ENCODE measurements at regions not wholly inside any gene's neighbourhood (a gene's known extent, or its start where the extent isn't known, plus 50 kb on each side); places are given as distances from the start of the nearest gene placed in this dataset.

GRCh38 chr2:43100362-43100882, 126.0 kb downstream of the ZFP36L2 start:
- H3K4me1 ChIP-seq (ENCODE audit: control insufficient read depth in 2 of 2, insufficient read depth in 2 of 2, low read length in 2 of 2): peaks cover 7 to 32% of the 10 kb centered on the region in 2 donors
- 80% methylated on average over 21 of the region's 21 CpGs for WGBS

DNA sequence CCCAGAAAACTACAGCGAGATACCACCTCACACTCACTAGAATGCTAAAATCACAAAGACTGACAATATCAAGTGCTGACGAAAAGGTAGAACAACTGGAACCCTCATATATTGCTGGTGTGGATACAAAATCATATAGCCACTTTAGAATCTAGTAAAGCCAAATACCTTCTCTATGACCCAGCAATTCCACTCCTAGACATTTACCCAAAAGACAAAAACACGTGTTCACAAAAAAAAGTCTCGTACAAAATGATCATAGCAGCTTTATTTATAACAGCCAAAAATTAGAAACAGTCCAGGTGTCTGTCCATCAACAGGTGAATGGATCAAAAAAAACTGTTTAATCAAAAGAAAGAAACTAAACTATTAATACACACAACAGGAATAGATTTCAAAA, 126.6 kb downstream of the ZFP36L2 start:
- H3K27me3 ChIP-seq (ENCODE audit: control insufficient read depth in 2 of 2, insufficient read depth in 1 of 2, low read length in 1 of 2): peaks cover 0 to 12% of the 10 kb centered on the region in 2 donors
- H3K4me3 ChIP-seq (ENCODE audit: low read length in 2 of 2): no peak overlapping the region
- WGBS: 99% methylated on average over 4 of the region's 4 CpGs
- no peaks in the 10 kb centered on the region for H3K9me3 ChIP-seq (ENCODE audit: control insufficient read depth in 2 of 2, insufficient read depth in 1 of 2, low read length in 1 of 2)
- no peak for DNase-seq (ENCODE audit: low read depth in 6 of 9, low spot score in 9 of 9)
- no peaks in the 10 kb centered on the region for H3K36me3 ChIP-seq (ENCODE audit: control insufficient read depth in 2 of 2, insufficient read depth in 2 of 2, low read length in 1 of 2)
- no peak overlapping the region for H3K27ac ChIP-seq (ENCODE audit: low read depth in 1 of 2, low read length in 1 of 2)
- H3K4me1 ChIP-seq (ENCODE audit: control insufficient read depth in 2 of 2, insufficient read depth in 2 of 2, low read length in 2 of 2): peaks cover 2 to 26% of the 10 kb centered on the region in 2 donors

More at GRCh38 chr2:43100362-43100882, 126.0 kb downstream of the ZFP36L2 start:
- peaks cover 0 to 12% of the 10 kb centered on the region in 2 donors for H3K27me3 ChIP-seq (ENCODE audit: control insufficient read depth in 2 of 2, insufficient read depth in 1 of 2, low read length in 1 of 2)
- peak overlapping the region in 1 of 2 donors; percentile 9 for H3K4me3 ChIP-seq (ENCODE audit: low read length in 2 of 2)
- no peaks in the 10 kb centered on the region for H3K36me3 ChIP-seq (ENCODE audit: control insufficient read depth in 2 of 2, insufficient read depth in 2 of 2, low read length in 1 of 2)
- no peak for DNase-seq (ENCODE audit: low read depth in 6 of 9, low spot score in 9 of 9)
- no peaks in the 10 kb centered on the region for H3K9me3 ChIP-seq (ENCODE audit: control insufficient read depth in 2 of 2, insufficient read depth in 1 of 2, low read length in 1 of 2)
- no peak overlapping the region for H3K27ac ChIP-seq (ENCODE audit: low read depth in 1 of 2, low read length in 1 of 2)

DNA sequence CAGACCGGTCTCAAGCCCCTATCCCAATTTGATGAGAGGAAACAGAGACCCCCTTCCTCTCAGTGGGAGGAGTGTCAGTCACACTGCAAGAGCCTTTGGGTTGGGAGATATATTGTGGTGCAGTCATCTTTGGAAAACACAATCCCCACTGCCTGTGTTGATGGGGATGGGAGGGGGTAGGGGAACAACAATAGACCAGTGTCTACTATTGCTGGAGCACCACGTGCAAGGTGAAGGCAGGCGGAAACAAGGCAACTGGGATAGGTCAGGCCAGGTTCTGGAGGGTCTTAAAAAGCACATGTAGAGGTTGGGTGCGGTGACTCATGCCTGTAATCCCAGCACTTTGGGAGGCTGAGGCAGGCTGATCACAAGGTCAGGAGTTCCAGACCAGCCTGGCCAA, 127.9 kb downstream of the ZFP36L2 start:
- H3K36me3 ChIP-seq (ENCODE audit: control insufficient read depth in 2 of 2, insufficient read depth in 2 of 2, low read length in 1 of 2): peaks cover 0 to 2% of the 10 kb centered on the region in 2 donors
- no peak overlapping the region for H3K4me3 ChIP-seq (ENCODE audit: low read length in 2 of 2)
- H3K27me3 ChIP-seq (ENCODE audit: control insufficient read depth in 2 of 2, insufficient read depth in 1 of 2, low read length in 1 of 2): peaks cover 0 to 12% of the 10 kb centered on the region in 2 donors
- 98% methylated on average over 4 of the region's 4 CpGs for WGBS
- H3K27ac ChIP-seq (ENCODE audit: low read depth in 1 of 2, low read length in 1 of 2): no peak overlapping the region
- H3K4me1 ChIP-seq (ENCODE audit: control insufficient read depth in 2 of 2, insufficient read depth in 2 of 2, low read length in 2 of 2): peaks cover 0 to 24% of the 10 kb centered on the region in 2 donors
- H3K9me3 ChIP-seq (ENCODE audit: control insufficient read depth in 2 of 2, insufficient read depth in 1 of 2, low read length in 1 of 2): no peaks in the 10 kb centered on the region
- DNase-seq (ENCODE audit: low read depth in 6 of 9, low spot score in 9 of 9): no peak

GRCh38 chr2:43097644-43098408, 128.6 kb downstream of the ZFP36L2 start:
- no peak for DNase-seq (ENCODE audit: low read depth in 6 of 9, low spot score in 9 of 9)
- H3K27ac ChIP-seq (ENCODE audit: low read depth in 1 of 2, low read length in 1 of 2): no peak overlapping the region
- 70% methylated on average over 7 of the region's 7 CpGs for WGBS

GRCh38 chr2:43095533-43096295, 130.7 kb downstream of the ZFP36L2 start:
- DNase-seq (ENCODE audit: low read depth in 6 of 9, low spot score in 9 of 9): no peak
- Histone ChIP-seq H3K27ac (ENCODE audit: low read depth in 1 of 2, low read length in 1 of 2) (no peak overlapping the region), H3K4me1 (ENCODE audit: control insufficient read depth in 2 of 2, insufficient read depth in 2 of 2, low read length in 2 of 2) (peaks cover 0 to 6% of the 10 kb centered on the region in 2 donors), H3K4me3 (ENCODE audit: low read length in 2 of 2) (no peak overlapping the region), H3K36me3 (ENCODE audit: control insufficient read depth in 2 of 2, insufficient read depth in 2 of 2, low read length in 1 of 2) (peaks cover 0 to 2% of the 10 kb centered on the region in 2 donors), H3K9me3 (ENCODE audit: control insufficient read depth in 2 of 2, insufficient read depth in 1 of 2, low read length in 1 of 2) (peaks cover 0 to 2% of the 10 kb centered on the region in 2 donors), H3K27me3 (ENCODE audit: control insufficient read depth in 2 of 2, insufficient read depth in 1 of 2, low read length in 1 of 2) (peaks cover 0 to 6% of the 10 kb centered on the region in 2 donors)
- 97% methylated on average over 4 of the region's 4 CpGs for WGBS

More at GRCh38 chr2:43097644-43098408, 128.6 kb downstream of the ZFP36L2 start:
- peaks cover 0 to 12% of the 10 kb centered on the region in 2 donors for H3K27me3 ChIP-seq (ENCODE audit: control insufficient read depth in 2 of 2, insufficient read depth in 1 of 2, low read length in 1 of 2)
- H3K4me3 ChIP-seq (ENCODE audit: low read length in 2 of 2): no peak overlapping the region
- H3K9me3 ChIP-seq (ENCODE audit: control insufficient read depth in 2 of 2, insufficient read depth in 1 of 2, low read length in 1 of 2): no peaks in the 10 kb centered on the region
- H3K36me3 ChIP-seq (ENCODE audit: control insufficient read depth in 2 of 2, insufficient read depth in 2 of 2, low read length in 1 of 2): peaks cover 0 to 2% of the 10 kb centered on the region in 2 donors
- H3K4me1 ChIP-seq (ENCODE audit: control insufficient read depth in 2 of 2, insufficient read depth in 2 of 2, low read length in 2 of 2): peaks cover 0 to 24% of the 10 kb centered on the region in 2 donors

- H3K27me3 ChIP-seq (ENCODE audit: control insufficient read depth in 2 of 2, insufficient read depth in 1 of 2, low read length in 1 of 2): no peaks in the 10 kb centered on the region
- 98% methylated on average over 2 of the region's 2 CpGs for WGBS
- H3K4me3 ChIP-seq (ENCODE audit: low read length in 2 of 2): no peak overlapping the region
- DNase-seq (ENCODE audit: low read depth in 6 of 9, low spot score in 9 of 9): no peak
- peaks cover 0 to 6% of the 10 kb centered on the region in 2 donors for H3K4me1 ChIP-seq (ENCODE audit: control insufficient read depth in 2 of 2, insufficient read depth in 2 of 2, low read length in 2 of 2)
- H3K36me3 ChIP-seq (ENCODE audit: control insufficient read depth in 2 of 2, insufficient read depth in 2 of 2, low read length in 1 of 2): peaks cover 0 to 2% of the 10 kb centered on the region in 2 donors
- peaks cover 0 to 11% of the 10 kb centered on the region in 2 donors for H3K9me3 ChIP-seq (ENCODE audit: control insufficient read depth in 2 of 2, insufficient read depth in 1 of 2, low read length in 1 of 2)
- H3K27ac ChIP-seq (ENCODE audit: low read depth in 1 of 2, low read length in 1 of 2): no peak overlapping the region
Measured at GRCh38 chr2:43092520-43093179, 133.8 kb downstream of the ZFP36L2 start.

GRCh38 chr2:43090317-43090716, 136.1 kb downstream of the ZFP36L2 start:
- 100% methylated on average over 1 of the region's 1 CpG for WGBS
- Histone ChIP-seq H3K4me1 (ENCODE audit: control insufficient read depth in 2 of 2, insufficient read depth in 2 of 2, low read length in 2 of 2) (peaks cover under 1 to 23% of the 10 kb centered on the region in 2 donors), H3K27me3 (ENCODE audit: control insufficient read depth in 2 of 2, insufficient read depth in 1 of 2, low read length in 1 of 2) (no peaks in the 10 kb centered on the region), H3K9me3 (ENCODE audit: control insufficient read depth in 2 of 2, insufficient read depth in 1 of 2, low read length in 1 of 2) (peaks cover 0 to 14% of the 10 kb centered on the region in 2 donors), H3K4me3 (ENCODE audit: low read length in 2 of 2) (no peak overlapping the region), H3K36me3 (ENCODE audit: control insufficient read depth in 2 of 2, insufficient read depth in 2 of 2, low read length in 1 of 2) (peaks cover 0 to 2% of the 10 kb centered on the region in 2 donors), H3K27ac (ENCODE audit: low read depth in 1 of 2, low read length in 1 of 2) (no peak overlapping the region)
- DNase-seq (ENCODE audit: low read depth in 6 of 9, low spot score in 9 of 9): no peak

DNA sequence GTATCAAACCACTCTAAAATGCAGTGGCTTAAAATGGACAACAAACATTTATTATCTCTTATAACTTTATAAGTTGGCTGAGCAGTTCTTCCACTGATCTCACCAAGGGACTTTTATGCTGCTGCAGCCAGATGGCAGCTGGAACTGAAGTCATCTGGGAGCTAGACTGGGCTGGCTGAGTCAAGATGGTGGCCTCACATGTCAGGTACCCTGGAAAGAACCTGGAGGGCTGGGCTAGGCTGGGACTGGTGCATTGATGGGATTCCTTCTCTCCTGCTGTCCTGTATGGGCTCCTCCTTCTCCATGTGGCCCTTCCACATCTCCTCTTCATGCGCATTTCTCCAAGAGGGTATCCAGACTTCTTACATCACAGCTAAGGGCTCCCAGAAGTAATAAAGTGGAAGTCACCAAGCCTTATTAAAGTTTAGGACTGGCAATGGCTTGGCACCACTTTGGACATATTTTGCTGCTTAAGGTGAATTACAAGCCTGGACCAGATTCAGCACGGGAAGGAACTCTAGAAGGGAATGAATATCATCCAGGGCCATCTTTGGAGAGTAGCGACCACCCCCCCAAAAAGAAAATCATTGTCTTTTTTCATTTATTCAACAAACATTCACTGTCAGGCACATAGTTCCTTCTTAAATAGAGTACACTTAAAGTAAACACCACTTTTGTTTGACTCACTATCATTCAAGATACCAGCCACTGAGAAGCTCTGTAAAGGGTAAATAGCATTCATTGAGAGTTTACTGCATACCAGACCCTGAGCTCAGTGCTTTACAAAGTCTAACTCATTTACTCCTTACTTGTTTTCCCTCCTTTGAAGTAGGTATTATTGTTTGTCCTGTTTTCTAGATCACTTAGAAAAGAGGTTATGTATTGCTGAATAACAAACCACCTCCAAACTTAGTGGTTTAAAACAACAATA, 138.0 kb downstream of the ZFP36L2 start:
- H3K27me3 ChIP-seq (ENCODE audit: control insufficient read depth in 2 of 2, insufficient read depth in 1 of 2, low read length in 1 of 2): no peaks in the 10 kb centered on the region

More for the DNA sequence above, 138.0 kb downstream of the ZFP36L2 start:
- H3K27ac ChIP-seq (ENCODE audit: low read depth in 1 of 2, low read length in 1 of 2): no peak overlapping the region
- no peak overlapping the region for H3K4me3 ChIP-seq (ENCODE audit: low read length in 2 of 2)
- no peak for DNase-seq (ENCODE audit: low read depth in 6 of 9, low spot score in 9 of 9)
- 97% methylated on average over 3 of the region's 3 CpGs for WGBS
- H3K4me1 ChIP-seq (ENCODE audit: control insufficient read depth in 2 of 2, insufficient read depth in 2 of 2, low read length in 2 of 2): peaks cover 19 to 42% of the 10 kb centered on the region in 2 donors
- H3K9me3 ChIP-seq (ENCODE audit: control insufficient read depth in 2 of 2, insufficient read depth in 1 of 2, low read length in 1 of 2): peaks cover 0 to 14% of the 10 kb centered on the region in 2 donors
- H3K36me3 ChIP-seq (ENCODE audit: control insufficient read depth in 2 of 2, insufficient read depth in 2 of 2, low read length in 1 of 2): no peaks in the 10 kb centered on the region

Measured in thymus (tissue), 11 donors.